ENCODE measurements at regions not wholly inside any gene's neighbourhood (a gene's known extent, or its start where the extent isn't known, plus 50 kb on each side); places are given as distances from the start of the nearest gene placed in this dataset.
A peak's percentile ranks its signal among the peaks of the same experiment; 100 is the strongest.
"Not testable (repeated sequence)": the region's sequence is repeated elsewhere in the genome, so short reads cannot be mapped to it uniquely, and the experiment has no call there.

DNA sequence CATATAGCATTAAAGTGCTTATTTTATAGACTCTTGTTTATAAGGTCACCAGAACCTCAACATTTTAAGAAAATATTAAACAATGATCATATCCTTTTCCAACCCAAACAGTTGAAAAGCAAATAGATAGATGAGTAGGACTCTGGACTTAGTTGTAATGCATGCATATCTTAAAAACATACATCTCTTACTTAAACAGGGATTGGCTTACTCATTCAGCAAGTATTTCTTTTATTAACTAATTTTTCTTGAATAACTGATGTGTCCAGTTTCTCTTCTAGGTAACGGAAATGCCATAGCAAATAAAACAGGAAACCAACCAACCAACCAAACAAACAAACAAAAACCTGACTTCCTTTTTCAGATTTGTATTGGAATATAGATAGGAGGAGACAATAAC lies 70.9 kb upstream of the NBPF4 start:
- no peak overlapping the region for H3K4me3 ChIP-seq (ENCODE audit: low read length)
- DNase-seq (ENCODE audit: low read depth) = no peak

DNA sequence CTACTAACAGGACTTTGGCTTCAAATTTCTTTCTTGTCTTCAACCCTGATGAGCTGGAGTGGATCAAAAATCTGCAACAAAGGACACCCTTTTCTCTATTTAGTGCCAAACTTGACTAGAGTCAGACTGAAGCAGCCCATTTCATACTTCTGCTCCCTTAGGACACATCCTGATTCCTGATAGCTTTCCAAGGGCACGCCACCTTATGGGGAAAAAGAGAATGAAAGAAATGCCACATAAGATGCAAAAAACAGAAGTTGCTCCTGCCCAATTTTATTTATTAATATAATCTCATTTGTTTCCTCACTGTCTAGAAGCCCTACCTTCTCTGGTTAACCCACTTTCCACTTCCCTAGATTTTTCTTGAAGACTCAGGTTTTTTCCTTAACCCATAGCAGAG lies 72.7 kb upstream of the NBPF4 start:
- H3K4me3 ChIP-seq (ENCODE audit: low read length) = no peak overlapping the region
- DNase-seq (ENCODE audit: low read depth) = no peak
- TF ChIP-seq, protein P1, sequence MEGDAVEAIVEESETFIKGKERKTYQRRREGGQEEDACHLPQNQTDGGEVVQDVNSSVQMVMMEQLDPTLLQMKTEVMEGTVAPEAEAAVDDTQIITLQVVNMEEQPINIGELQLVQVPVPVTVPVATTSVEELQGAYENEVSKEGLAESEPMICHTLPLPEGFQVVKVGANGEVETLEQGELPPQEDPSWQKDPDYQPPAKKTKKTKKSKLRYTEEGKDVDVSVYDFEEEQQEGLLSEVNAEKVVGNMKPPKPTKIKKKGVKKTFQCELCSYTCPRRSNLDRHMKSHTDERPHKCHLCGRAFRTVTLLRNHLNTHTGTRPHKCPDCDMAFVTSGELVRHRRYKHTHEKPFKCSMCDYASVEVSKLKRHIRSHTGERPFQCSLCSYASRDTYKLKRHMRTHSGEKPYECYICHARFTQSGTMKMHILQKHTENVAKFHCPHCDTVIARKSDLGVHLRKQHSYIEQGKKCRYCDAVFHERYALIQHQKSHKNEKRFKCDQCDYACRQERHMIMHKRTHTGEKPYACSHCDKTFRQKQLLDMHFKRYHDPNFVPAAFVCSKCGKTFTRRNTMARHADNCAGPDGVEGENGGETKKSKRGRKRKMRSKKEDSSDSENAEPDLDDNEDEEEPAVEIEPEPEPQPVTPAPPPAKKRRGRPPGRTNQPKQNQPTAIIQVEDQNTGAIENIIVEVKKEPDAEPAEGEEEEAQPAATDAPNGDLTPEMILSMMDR (conservative IDR thresholded peaks at IDR 0.05; ENCODE audit: low read depth, low read length) = peak; percentile 30

More for the DNA sequence above, 70.9 kb upstream of the NBPF4 start:
- TF ChIP-seq, protein P1 (conservative IDR thresholded peaks at IDR 0.05; ENCODE audit: low read depth, low read length) = no peak

DNA sequence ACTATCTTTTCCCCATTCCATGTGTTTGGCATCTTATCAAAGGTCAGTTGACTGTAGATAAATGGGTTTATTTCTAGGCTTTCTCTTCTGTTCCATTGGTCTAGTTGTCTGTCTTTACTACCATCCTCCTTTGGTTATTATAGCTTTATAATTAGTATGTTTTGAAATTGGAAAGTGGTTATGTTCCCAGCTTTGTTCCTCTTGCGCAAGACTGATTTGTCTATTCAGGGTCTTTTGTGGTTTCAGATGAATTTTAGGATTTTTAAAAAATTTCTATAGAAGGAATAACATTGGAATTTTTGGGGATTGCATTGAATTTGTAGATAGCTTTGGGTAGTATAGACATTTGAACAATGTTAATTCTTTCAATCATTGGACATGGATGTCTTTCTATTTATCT lies 77.0 kb upstream of the NBPF4 start:
- no peak overlapping the region for H3K4me3 ChIP-seq (ENCODE audit: low read length)
- DNase-seq (ENCODE audit: low read depth) = no peak
- TF ChIP-seq, protein P1 (conservative IDR thresholded peaks at IDR 0.05; ENCODE audit: low read depth, low read length) = no peak

DNA sequence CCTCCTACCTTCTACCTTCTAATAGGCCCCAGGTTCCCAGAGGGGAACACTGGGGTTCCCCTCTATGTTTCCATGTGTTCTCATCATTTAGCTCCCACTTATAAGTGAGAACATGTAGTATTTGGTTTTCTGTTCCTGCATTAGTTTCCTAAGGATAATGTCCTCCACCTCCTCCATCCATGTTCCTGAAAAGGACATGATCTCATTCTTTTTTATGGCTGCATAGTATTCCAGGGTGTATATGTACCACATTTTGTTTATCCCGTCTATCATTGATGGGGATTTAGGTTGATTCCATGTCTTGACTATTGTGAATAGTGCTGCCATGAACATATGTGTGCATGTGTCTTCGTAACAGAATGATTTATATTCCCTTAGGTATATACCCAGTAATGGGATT lies 81.5 kb upstream of the NBPF4 start:
- not testable (repeated sequence) for DNase-seq (ENCODE audit: low read depth); H3K4me3 ChIP-seq (ENCODE audit: low read length)

DNA sequence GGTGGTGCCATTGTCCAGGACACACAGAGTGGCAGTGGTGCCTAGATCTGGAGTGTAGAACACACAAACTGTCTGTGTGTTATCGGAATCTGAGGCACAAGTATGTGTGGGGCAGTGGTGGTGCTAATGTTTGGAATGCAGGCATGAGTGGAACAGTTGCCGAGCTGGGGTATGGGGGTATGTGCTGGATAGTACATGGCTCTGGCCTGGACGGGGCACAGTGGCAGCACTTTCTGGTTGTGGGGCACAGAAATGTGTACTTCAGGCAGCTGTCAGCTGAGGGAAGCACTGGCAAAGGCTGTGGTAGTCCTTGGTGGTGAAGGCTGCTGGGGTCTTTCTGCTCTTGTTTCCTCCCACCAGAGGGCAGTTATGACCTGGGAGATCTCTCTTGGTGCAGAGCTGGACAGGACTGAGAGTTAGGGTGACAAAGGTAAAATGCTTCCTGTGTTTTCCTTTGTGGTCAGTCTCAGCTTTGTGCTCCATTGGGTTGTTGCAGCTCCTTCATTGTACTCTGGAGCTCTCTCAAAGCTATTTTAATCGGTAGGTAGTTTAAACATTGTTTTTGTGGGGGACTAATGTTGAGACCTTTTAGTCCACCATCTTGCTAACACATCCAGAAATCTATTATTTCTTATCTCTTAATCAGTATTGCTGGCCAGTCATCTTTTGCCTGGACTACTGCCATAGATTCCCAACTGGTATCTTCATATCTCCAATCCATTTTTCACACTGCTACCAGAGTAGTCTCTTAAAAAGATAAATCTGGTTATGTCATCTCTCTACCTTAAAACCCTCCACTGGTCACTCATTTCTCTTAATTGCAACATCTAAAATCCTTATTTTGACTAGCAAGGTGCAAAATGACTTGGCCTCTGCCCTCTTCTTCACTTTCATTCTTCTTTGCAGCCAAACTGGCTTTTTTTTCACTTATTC lies 83.9 kb upstream of the NBPF4 start:
- H3K4me3 ChIP-seq (ENCODE audit: low read length) = no peak overlapping the region
- DNase-seq (ENCODE audit: low read depth) = no peak
- TF ChIP-seq, protein P1 (conservative IDR thresholded peaks at IDR 0.05; ENCODE audit: low read depth, low read length) = peak; percentile 9

DNA sequence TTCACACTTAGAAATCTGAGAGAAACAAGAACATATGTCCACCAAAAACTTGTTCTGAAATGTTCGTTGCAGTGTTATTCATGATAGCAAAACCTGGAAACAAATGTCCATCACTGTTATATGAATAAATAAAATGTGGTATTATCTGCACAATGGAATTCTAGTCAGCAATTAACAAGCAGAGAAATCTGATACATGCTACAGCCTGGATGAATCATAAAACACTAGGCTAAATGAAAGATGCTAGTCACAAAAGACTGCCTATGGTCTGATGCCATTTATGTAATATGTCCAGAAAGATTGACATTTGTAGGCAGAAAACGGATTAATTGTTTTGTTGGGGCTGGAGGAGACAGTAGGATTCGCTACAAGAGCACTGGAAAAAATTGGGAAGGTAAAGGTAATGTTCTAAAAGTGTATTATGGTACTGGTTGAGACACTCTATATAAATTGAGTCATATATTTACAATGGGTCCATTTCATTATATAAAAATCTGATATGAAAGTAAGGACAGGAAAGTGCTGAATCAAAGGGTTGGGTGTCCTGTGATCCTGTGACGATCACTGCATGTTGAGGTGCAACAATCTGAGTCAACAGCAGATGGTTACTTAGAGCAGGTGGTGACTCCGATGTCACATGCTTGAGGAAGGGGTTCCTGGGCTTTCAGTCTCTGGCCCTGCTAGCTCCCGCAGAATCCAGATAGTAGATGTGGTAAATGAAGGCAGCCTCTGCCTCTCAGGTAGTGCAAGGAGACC lies 102.1 kb upstream of the NBPF4 start:
- H3K4me3 ChIP-seq (ENCODE audit: low read length) = no peak overlapping the region
- DNase-seq (ENCODE audit: low read depth) = no peak
- TF ChIP-seq, protein P1 (conservative IDR thresholded peaks at IDR 0.05; ENCODE audit: low read depth, low read length) = no peak

DNA sequence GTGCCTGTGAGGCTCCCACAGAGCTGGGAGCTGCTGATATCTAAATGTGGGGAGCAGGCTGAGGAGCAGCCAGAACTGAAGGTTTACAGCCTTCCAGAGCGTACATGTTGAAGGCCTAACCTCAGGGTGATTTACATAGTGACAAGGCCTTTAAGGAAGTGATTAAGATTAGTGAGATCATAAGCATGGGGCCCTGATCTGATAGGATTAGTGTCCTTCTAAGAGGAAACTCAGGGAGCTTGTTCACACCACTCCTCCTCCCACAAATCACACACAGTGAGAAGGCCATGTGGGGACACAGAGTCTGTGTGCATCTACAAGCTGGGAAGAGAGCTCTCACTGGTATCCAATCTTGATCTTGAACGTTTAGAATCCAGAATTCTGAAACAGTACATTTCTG lies 92.3 kb upstream of the NBPF6 start:
- H3K4me3 ChIP-seq (ENCODE audit: low read length) = no peak overlapping the region
- DNase-seq (ENCODE audit: low read depth) = no peak
- TF ChIP-seq, protein P1 (conservative IDR thresholded peaks at IDR 0.05; ENCODE audit: low read depth, low read length) = no peak

DNA sequence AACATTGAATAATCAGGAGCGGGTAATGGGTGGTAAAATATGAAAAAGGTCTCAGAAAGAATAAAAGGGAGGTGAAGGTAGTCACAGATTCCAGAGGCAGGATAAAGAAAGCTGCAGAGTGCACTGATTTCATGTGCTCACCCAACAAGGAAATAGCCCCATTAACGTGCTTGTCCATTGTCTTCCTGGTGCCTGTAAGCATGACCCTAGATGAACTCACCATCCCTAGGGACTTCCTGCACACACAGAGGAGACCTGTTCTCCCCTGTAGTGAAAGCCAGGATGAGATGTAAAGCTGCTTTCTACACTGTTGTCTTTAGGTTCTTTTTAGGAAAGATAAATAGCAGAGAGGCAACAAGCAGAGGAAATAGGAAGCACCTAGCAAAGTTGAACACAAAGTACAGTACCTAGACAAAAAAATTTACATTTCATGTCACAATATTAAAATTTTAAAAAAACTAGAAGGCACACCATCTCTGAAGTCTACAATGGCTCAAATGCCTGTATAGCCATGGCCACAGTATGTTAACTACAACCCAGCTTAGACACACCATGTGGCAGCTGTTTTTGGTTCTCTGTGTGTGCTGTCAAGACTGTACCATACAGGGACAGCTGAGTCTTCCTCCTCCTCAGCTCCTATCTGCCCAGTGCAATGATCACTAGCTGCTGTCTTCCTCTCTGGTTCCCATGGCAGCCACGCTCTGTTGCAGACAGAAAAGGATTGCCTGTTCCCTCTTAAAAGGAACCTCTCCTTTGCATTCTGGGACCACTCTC lies 69.9 kb upstream of the NBPF6 start:
- not testable (repeated sequence) for DNase-seq (ENCODE audit: low read depth); H3K4me3 ChIP-seq (ENCODE audit: low read length)
